GM12878 (cell line): ENCODE measurements at regions not wholly inside any gene's neighbourhood (a gene's known extent, or its start where the extent isn't known, plus 50 kb on each side); places are given as distances from the start of the nearest gene placed in this dataset.

Source experiments
- BACH1 ChIP-seq: fragments of 450-650 bp; IDR thresholded peaks from 2 replicates; pipeline ENCODE4 v1.6.1; 2017; ENCODE audit warnings: mild to moderate bottlenecking, borderline replicate concordance
- EED ChIP-seq: sonication (generic); IDR thresholded peaks from 2 replicates; pipeline ENCODE4 v1.6.1; 2016; ENCODE audit warnings: antibody characterized with exemption, low read depth
- FOXK2 ChIP-seq: fragments of 450-650 bp; IDR thresholded peaks from 2 replicates; pipeline ENCODE4 v1.6.1; 2017; ENCODE audit warnings: mild to moderate bottlenecking, moderate library complexity
- IKZF1 ChIP-seq: fragments of 450-650 bp; conservative IDR thresholded peaks from 2 replicates; pipeline ENCODE4 v1.6.1; 2017; ENCODE audit warnings: antibody characterized with exemption, mild to moderate bottlenecking
- POLR2AphosphoS5 ChIP-seq: IDR thresholded peaks from 2 replicates; pipeline ENCODE4 v1.6.1; 2011; ENCODE audit warnings: mild to moderate bottlenecking, low read length, inconsistent platforms
- RAD21 ChIP-seq: IDR thresholded peaks from 2 replicates; pipeline ENCODE4 v1.6.1; 2011; ENCODE audit warnings: mild to moderate bottlenecking, low read depth, low read length, moderate library complexity; ENCODE audit not compliant: insufficient read depth
- RFX5 ChIP-seq: IDR thresholded peaks from 2 replicates; pipeline ENCODE4 v1.6.1; 2011; ENCODE audit warnings: low read depth, low read length, improper control_type of control experiment
- TCF12 ChIP-seq: IDR thresholded peaks from 2 replicates; pipeline ENCODE4 v1.6.1; 2011; ENCODE audit warnings: low read depth, mild to moderate bottlenecking, low read length
- ZNF274 ChIP-seq: IDR thresholded peaks from one replicate; pipeline ENCODE4 v1.8.0; 2011; ENCODE audit not compliant: insufficient read length, insufficient read depth
- TF ChIP-seq, protein P1 (sequence below), 3 experiments: IDR thresholded peaks in 2 of 3; conservative IDR thresholded peaks in 1 of 3; 2 replicates each; pipeline ENCODE4 v1.5.1; 2011; ENCODE audit warnings: low read depth in 3 of 3, low read length in 3 of 3, mild to moderate bottlenecking in 3 of 3, control low read depth in 2 of 3, moderate library complexity in 2 of 3, inconsistent platforms in 1 of 3, mixed read lengths in 1 of 3; ENCODE audit not compliant: control insufficient read depth in 2 of 3, insufficient read depth in 1 of 3; ENCODE audit errors: extremely low read depth in 1 of 3
- TF ChIP-seq, protein P2 (sequence below): fragments of 450-650 bp; IDR thresholded peaks from 2 replicates; pipeline ENCODE4 v1.6.1; 2017; ENCODE audit warnings: low read depth, mild to moderate bottlenecking, moderate library complexity
- TF ChIP-seq, protein P3 (sequence below): IDR thresholded peaks from 2 replicates; pipeline ENCODE4 v1.6.1; 2012; ENCODE audit warnings: mild to moderate bottlenecking, low read depth, low read length
- TF ChIP-seq, protein P4 (sequence below): IDR thresholded peaks from 2 replicates; pipeline ENCODE4 v1.6.1; 2012; ENCODE audit warnings: low read depth, low read length, improper control_type of control experiment
- TF ChIP-seq, protein P5 (sequence below): fragments of 450-650 bp; IDR thresholded peaks from 2 replicates; pipeline ENCODE4 v1.6.1; 2016; ENCODE audit warnings: mild to moderate bottlenecking

DNA sequence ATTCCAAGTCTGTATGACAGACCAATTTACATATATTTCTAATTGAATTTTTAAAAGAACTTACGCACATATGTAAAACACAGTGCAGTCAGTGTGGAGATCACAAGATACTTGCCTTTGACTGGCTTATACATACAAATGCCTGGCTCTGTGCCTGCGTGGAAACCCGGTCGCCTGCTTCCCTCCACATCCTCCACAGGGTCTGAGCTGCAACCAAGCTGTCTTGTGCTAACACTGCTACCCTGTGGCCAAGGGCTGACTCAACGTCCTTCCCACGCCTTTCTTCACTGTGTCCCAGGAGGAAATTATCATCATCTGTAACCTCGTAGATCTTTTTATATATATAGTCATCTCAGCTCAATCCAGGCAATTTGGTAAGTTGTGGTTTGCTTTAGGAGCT, 117.0 kb downstream of the WNT7A start:
- no peak for TF ChIP-seq BACH1
- TF ChIP-seq, protein P1, sequence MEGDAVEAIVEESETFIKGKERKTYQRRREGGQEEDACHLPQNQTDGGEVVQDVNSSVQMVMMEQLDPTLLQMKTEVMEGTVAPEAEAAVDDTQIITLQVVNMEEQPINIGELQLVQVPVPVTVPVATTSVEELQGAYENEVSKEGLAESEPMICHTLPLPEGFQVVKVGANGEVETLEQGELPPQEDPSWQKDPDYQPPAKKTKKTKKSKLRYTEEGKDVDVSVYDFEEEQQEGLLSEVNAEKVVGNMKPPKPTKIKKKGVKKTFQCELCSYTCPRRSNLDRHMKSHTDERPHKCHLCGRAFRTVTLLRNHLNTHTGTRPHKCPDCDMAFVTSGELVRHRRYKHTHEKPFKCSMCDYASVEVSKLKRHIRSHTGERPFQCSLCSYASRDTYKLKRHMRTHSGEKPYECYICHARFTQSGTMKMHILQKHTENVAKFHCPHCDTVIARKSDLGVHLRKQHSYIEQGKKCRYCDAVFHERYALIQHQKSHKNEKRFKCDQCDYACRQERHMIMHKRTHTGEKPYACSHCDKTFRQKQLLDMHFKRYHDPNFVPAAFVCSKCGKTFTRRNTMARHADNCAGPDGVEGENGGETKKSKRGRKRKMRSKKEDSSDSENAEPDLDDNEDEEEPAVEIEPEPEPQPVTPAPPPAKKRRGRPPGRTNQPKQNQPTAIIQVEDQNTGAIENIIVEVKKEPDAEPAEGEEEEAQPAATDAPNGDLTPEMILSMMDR (IDR thresholded peaks at IDR 0.05 in 2 of 3, conservative IDR thresholded peaks at IDR 0.05 in 1 of 3; ENCODE audit: control insufficient read depth in 2 of 3, extremely low read depth in 1 of 3, insufficient read depth in 1 of 3, low read depth in 3 of 3, low read length in 3 of 3) = no peak
- no peak for TF ChIP-seq POLR2AphosphoS5
- no peak for TF ChIP-seq IKZF1
- no peak for TF ChIP-seq ZNF274
- no peak for TF ChIP-seq RFX5
- TF ChIP-seq, protein P2, sequence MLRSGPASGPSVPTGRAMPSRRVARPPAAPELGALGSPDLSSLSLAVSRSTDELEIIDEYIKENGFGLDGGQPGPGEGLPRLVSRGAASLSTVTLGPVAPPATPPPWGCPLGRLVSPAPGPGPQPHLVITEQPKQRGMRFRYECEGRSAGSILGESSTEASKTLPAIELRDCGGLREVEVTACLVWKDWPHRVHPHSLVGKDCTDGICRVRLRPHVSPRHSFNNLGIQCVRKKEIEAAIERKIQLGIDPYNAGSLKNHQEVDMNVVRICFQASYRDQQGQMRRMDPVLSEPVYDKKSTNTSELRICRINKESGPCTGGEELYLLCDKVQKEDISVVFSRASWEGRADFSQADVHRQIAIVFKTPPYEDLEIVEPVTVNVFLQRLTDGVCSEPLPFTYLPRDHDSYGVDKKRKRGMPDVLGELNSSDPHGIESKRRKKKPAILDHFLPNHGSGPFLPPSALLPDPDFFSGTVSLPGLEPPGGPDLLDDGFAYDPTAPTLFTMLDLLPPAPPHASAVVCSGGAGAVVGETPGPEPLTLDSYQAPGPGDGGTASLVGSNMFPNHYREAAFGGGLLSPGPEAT = no peak
- no peak for TF ChIP-seq EED
- TF ChIP-seq FOXK2 = no peak
- TF ChIP-seq, protein P3, sequence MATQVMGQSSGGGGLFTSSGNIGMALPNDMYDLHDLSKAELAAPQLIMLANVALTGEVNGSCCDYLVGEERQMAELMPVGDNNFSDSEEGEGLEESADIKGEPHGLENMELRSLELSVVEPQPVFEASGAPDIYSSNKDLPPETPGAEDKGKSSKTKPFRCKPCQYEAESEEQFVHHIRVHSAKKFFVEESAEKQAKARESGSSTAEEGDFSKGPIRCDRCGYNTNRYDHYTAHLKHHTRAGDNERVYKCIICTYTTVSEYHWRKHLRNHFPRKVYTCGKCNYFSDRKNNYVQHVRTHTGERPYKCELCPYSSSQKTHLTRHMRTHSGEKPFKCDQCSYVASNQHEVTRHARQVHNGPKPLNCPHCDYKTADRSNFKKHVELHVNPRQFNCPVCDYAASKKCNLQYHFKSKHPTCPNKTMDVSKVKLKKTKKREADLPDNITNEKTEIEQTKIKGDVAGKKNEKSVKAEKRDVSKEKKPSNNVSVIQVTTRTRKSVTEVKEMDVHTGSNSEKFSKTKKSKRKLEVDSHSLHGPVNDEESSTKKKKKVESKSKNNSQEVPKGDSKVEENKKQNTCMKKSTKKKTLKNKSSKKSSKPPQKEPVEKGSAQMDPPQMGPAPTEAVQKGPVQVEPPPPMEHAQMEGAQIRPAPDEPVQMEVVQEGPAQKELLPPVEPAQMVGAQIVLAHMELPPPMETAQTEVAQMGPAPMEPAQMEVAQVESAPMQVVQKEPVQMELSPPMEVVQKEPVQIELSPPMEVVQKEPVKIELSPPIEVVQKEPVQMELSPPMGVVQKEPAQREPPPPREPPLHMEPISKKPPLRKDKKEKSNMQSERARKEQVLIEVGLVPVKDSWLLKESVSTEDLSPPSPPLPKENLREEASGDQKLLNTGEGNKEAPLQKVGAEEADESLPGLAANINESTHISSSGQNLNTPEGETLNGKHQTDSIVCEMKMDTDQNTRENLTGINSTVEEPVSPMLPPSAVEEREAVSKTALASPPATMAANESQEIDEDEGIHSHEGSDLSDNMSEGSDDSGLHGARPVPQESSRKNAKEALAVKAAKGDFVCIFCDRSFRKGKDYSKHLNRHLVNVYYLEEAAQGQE = no peak
- TF ChIP-seq, protein P4, sequence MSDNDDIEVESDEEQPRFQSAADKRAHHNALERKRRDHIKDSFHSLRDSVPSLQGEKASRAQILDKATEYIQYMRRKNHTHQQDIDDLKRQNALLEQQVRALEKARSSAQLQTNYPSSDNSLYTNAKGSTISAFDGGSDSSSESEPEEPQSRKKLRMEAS = no peak
- TF ChIP-seq, protein P5, sequence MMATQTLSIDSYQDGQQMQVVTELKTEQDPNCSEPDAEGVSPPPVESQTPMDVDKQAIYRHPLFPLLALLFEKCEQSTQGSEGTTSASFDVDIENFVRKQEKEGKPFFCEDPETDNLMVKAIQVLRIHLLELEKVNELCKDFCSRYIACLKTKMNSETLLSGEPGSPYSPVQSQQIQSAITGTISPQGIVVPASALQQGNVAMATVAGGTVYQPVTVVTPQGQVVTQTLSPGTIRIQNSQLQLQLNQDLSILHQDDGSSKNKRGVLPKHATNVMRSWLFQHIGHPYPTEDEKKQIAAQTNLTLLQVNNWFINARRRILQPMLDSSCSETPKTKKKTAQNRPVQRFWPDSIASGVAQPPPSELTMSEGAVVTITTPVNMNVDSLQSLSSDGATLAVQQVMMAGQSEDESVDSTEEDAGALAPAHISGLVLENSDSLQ = no peak
- no peak for TF ChIP-seq RAD21
- TF ChIP-seq TCF12 = no peak
